GM21576 (cell line): ENCODE measurements at regions not wholly inside any gene's neighbourhood (a gene's known extent, or its start where the extent isn't known, plus 50 kb on each side); places are given as distances from the start of the nearest gene placed in this dataset.

Source experiments
- ATAC-seq: cut with Tn5 transposase; IDR thresholded peaks from one replicate; pipeline ENCODE4 v1.9.1; 2021; ENCODE audit warnings: mild to moderate bottlenecking, moderate library complexity; ENCODE audit not compliant: unreplicated experiment

DNA sequence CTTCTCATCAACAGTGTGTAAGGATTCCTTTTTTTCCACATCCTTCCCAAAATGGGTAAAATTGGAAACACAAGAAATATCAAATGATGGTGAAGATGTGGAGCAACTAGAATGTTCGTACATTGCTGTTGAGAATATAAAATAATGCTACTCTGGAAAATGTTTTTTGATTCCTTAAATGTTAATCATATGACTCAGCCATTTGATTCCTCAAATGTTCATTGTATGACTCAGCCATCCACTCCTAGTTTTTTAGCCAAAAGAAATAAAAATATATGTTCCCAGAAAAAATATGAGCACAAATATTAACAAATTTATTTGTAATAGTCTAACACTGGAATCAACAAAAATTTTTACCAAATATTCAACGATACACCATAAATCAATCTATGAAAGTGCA is 1108.6 kb downstream of the LRFN5 start:
- ATAC-seq: no peak

- no peak for ATAC-seq
These were observed 1103.4 kb downstream of the LRFN5 start for GRCh38 chr14:42710071-42710470.

GRCh38 chr14:42703501-42703900 is 1096.8 kb downstream of the LRFN5 start:
- ATAC-seq: no peak

DNA sequence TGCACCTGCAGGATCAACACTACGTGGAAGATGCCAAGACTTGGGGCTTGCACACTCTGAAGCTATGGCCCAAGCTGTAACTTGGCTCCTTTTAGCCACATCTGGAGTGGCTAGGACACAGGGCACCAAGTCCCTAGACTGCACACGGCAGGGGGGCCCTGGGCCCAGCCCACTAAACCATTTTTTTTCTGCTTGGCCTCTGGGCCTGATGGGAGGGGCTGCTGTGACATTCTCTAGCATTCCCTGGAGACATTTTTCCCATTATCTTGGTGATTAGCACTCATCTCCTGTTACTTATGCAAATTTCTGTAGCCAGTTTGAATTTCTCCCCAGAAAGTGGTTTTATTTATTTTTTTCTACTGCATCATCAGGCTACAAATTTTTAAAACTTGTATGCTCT is 1080.7 kb downstream of the LRFN5 start:
- ATAC-seq: no peak

- no peak for ATAC-seq
These were observed 1077.0 kb downstream of the LRFN5 start for GRCh38 chr14:42683707-42684106.

DNA sequence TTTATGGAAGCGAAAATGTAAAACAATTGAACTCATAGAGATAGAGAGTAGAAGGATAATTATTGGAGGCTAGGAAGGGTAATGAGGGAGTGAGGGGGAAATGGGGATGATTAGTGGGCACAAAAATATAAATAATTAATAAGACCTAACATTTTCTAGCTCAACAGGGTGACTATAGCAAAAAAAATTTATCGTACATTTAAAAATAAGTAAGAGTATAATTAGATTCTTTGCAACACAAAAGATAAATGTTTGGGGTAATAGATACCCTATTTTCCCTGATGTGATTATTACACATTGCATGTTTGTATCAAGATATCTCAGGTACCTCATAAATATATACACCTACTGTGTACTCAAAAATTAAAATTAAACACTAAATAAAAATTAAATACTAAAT is 1070.0 kb downstream of the LRFN5 start:
- ATAC-seq: no peak

DNA sequence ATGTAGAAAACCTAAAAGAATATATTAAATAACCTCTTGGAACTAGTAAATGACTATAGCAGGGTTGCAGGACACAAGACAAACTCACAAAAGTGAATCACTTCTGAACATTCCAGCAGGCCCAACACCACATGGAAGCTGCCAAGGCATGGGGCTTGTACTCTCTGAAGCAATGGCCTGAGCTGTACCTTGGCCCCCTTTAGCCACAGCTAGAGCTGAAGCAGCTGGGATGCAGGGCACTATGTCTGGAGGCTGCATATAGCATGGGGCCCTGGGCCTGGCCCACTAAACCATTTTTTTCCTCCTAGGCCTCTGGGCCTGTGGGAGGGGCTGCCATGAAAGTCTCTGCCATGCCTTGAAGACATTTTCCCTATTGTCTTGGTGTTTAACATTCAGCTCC is 1067.3 kb downstream of the LRFN5 start:
- no peak for ATAC-seq

GRCh38 chr14:42671636-42672035 is 1065.0 kb downstream of the LRFN5 start:
- no peak for ATAC-seq

GRCh38 chr14:42665083-42665482 is 1058.4 kb downstream of the LRFN5 start:
- ATAC-seq: no peak

DNA sequence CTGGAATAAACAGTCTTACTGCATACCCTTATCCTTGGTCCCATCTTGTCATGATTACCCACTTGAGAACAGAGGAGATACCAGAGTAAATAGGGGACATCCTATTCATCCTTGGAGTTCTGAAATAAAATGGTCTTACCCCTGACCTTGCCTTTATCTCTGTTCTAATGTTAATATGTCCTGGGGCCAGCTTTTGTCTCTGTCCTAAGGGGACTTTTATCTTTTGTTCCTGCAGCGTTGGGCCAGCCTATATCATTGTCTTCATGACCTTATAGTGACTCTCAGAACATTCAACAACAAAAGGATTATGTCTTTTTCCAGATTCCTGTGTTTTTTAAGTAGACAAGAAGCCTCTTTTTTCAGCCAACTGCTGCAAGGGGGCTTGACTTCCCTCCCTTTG is 1057.5 kb downstream of the LRFN5 start:
- ATAC-seq: no peak

GRCh38 chr14:42654707-42655106 is 1048.0 kb downstream of the LRFN5 start:
- ATAC-seq: no peak

DNA sequence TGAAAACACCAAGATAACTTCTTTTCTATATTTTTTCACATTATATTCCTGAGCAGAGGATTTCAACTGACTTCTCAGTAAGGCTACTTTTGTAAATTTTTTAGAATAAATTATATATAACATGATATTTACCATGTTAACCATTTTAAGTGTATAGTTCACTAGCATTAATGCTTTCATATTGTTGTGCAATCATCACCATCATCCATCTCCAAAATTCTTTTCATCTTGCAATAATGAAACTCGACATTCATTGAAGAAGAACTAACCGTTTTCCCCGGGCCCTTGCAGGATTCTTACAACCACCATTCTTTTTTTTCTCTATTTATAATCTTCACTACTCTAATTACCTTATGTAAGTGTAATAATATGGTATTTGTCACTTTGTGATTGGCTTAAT is 1036.1 kb downstream of the LRFN5 start:
- ATAC-seq: no peak

- no peak for ATAC-seq
These were observed 1026.9 kb downstream of the LRFN5 start for GRCh38 chr14:42633504-42634095.

GRCh38 chr14:42629553-42629952 is 1022.9 kb downstream of the LRFN5 start:
- no peak for ATAC-seq

- no peak for ATAC-seq
These were observed 1021.9 kb downstream of the LRFN5 start for GRCh38 chr14:42628602-42629001.

GRCh38 chr14:42626986-42627385 is 1020.3 kb downstream of the LRFN5 start:
- ATAC-seq: no peak

DNA sequence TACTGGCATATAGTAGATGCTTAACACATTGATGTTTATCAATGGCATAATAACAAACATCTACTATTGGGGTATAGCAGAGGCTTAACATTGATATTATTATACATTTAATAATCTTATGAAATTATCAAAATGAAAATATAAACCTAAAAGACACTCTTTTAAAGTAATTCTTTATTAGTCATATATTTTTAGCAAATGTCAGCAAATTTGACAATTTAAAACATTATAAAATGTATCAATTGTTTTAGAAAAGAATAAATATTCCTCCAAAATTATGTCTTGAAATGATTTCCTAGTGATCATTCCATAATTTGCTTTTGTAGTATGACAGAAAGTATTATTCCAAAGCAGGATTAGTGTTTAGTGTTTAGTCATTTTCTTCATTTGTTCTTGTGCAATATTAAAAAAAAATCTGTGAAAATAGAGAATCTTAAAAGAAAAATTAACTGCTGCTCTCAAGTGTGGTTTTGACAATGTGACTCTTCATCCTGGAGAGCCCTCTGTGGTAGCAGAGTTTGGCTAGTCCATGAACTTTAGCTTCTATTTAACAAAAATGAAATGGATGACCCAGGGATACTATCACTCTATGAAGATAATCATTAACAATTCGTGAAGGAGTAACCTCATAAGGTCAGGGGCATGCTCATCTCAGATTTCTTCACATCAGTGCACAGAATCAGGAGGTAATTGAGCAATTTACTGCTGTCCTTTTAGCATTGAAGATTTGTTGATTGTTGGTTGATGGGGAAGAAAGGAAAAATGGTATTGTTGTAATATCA is 1018.5 kb downstream of the LRFN5 start:
- ATAC-seq: no peak

DNA sequence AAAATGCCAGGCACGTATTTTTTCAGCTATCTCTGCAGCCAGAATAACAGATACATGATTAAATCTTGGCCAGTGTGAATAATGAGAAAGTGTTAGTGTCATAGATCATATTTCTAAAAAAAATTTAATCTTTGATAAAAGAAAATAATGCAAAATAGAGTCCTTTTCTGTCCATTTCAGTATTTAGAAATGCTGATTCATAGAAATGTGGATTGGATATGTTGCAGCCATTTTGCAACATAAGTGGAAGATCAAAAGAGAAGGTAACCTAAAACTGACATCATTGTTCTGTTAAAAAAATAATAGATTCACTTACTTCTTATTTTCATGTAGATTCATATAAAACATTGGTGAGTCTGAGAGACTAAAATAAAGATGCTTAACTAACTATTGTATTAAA is 1010.3 kb downstream of the LRFN5 start:
- ATAC-seq: no peak

- no peak for ATAC-seq
These were observed 1000.2 kb downstream of the LRFN5 start for GRCh38 chr14:42606839-42607238.

DNA sequence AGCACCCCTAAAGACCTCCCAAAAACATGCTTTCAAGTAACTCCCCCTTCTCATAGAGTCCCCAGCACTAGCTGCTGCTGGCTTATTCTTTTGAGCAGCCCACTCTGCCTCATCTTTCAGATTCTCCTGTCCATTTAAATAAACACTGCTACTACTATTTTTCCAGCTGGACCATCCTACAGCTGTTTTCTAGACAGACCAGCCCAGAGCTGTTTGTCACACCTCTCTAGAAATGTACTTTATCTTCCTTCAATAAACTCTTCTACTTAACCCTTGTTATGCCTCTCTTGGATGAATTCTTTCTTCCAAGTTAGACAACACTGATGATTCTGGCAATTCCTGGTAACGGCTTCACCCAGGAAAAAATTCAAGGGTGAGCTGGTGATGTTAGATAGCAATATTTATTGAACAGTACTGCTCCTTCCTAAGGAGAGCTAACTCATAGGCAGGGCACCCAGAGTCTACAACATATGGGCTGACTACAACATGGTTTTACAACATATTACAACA is 995.7 kb downstream of the LRFN5 start:
- ATAC-seq: no peak

DNA sequence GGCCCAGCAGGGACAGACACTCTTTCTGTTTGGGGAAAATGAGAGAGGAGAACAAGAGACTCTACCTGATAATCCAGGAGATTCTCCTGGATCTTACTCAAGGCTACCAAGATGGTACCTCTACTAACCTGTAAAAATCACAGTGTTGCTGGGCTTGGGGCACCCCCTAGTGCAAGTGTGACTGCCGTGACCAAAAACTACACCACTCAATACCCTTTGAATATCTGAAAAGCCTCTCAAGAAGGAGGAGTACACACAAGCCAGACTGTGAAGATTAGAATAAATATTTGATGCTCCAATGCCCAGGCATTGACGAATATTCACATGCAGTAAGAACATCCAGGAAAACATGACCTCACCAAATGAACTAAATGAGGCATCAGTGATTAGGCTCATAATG is 965.4 kb downstream of the LRFN5 start:
- no peak for ATAC-seq

DNA sequence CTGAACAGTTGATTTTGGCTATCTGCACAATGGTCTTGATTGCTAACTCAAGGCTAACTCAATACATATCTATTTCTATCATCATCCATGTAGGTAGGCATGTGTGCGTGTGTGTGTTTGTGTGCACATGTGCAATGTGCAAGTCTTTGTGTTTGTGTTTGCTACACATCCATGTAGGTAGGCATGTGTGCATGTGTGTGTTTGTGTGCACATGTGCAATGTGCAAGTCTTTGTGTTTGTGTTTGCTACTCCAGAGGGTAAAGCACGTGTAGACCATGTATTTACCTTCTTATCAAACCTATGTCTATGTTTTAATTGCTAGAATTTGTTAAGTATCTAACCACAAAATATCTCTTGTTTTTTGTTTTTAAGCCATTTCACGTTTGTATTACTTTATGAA is 962.6 kb downstream of the LRFN5 start:
- ATAC-seq: no peak

GRCh38 chr14:42565556-42565955 is 958.9 kb downstream of the LRFN5 start:
- ATAC-seq: no peak
